Ishikawa (cell line): ENCODE measurements at regions not wholly inside any gene's neighbourhood (a gene's known extent, or its start where the extent isn't known, plus 50 kb on each side); places are given as distances from the start of the nearest gene placed in this dataset.

ENCODE experiments used
- CEBPB ChIP-seq: IDR thresholded peaks from 2 replicates; pipeline ENCODE4 v1.6.1; 2012
- CREB1 ChIP-seq: IDR thresholded peaks from 2 replicates; pipeline ENCODE4 v1.6.1; 2012; ENCODE audit warnings: low read depth
- EGR1 ChIP-seq: IDR thresholded peaks from 2 replicates; pipeline ENCODE4 v1.6.1; 2012
- EP300 ChIP-seq: IDR thresholded peaks from 2 replicates; pipeline ENCODE4 v1.6.1; 2012; ENCODE audit warnings: borderline replicate concordance
- FOXM1 ChIP-seq: IDR thresholded peaks from 2 replicates; pipeline ENCODE4 v1.6.1; 2012; ENCODE audit warnings: low read depth, borderline replicate concordance
- NFIC ChIP-seq: IDR thresholded peaks from 2 replicates; pipeline ENCODE4 v1.6.1; 2012
- TCF12 ChIP-seq: IDR thresholded peaks from 2 replicates; pipeline ENCODE4 v1.6.1; 2012; ENCODE audit warnings: low read depth
- YY1 ChIP-seq: IDR thresholded peaks from 2 replicates; pipeline ENCODE4 v1.6.1; 2012; ENCODE audit warnings: low read depth
- TF ChIP-seq, protein P1 (sequence below): IDR thresholded peaks from 2 replicates; pipeline ENCODE4 v1.6.1; 2012; ENCODE audit warnings: low read depth, mild to moderate bottlenecking
- TF ChIP-seq, protein P2 (sequence below): IDR thresholded peaks from 2 replicates; pipeline ENCODE4 v1.6.1; 2012

DNA sequence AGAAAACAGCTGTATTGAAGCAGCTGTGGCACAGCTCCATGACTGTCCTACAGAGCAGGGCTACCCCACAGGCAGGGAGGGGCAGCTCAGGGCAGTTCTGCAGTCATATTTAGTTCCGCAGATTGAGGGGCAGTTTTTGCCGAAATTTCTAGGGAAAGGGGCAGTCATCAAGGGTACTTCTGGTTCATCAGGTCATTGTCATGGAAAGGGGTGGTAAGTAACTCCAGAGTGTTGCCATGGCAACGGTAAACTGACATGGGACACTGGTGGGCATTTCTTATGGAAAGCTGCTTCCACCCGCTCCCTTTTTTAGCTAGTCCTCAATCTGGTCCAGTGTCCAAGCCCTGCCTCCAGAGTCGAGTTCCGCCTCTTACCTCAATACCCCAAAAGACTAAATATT lies 702.8 kb downstream of the LIG4 start:
- TF ChIP-seq EP300, result no peak
- no peak for TF ChIP-seq NFIC
- TF ChIP-seq, protein P1, sequence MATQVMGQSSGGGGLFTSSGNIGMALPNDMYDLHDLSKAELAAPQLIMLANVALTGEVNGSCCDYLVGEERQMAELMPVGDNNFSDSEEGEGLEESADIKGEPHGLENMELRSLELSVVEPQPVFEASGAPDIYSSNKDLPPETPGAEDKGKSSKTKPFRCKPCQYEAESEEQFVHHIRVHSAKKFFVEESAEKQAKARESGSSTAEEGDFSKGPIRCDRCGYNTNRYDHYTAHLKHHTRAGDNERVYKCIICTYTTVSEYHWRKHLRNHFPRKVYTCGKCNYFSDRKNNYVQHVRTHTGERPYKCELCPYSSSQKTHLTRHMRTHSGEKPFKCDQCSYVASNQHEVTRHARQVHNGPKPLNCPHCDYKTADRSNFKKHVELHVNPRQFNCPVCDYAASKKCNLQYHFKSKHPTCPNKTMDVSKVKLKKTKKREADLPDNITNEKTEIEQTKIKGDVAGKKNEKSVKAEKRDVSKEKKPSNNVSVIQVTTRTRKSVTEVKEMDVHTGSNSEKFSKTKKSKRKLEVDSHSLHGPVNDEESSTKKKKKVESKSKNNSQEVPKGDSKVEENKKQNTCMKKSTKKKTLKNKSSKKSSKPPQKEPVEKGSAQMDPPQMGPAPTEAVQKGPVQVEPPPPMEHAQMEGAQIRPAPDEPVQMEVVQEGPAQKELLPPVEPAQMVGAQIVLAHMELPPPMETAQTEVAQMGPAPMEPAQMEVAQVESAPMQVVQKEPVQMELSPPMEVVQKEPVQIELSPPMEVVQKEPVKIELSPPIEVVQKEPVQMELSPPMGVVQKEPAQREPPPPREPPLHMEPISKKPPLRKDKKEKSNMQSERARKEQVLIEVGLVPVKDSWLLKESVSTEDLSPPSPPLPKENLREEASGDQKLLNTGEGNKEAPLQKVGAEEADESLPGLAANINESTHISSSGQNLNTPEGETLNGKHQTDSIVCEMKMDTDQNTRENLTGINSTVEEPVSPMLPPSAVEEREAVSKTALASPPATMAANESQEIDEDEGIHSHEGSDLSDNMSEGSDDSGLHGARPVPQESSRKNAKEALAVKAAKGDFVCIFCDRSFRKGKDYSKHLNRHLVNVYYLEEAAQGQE, result no peak
- TF ChIP-seq YY1, result no peak
- TF ChIP-seq, protein P2, sequence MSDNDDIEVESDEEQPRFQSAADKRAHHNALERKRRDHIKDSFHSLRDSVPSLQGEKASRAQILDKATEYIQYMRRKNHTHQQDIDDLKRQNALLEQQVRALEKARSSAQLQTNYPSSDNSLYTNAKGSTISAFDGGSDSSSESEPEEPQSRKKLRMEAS, result no peak
- TF ChIP-seq CREB1, result no peak
- TF ChIP-seq FOXM1, result no peak
- no peak for TF ChIP-seq TCF12
- no peak for TF ChIP-seq EGR1
- TF ChIP-seq CEBPB, result no peak
